Mesothelial cell of epicardium (in vitro differentiated cells): ENCODE measurements at regions not wholly inside any gene's neighbourhood (a gene's known extent, or its start where the extent isn't known, plus 50 kb on each side); places are given as distances from the start of the nearest gene placed in this dataset.

Experiments
- DNase-seq, 2 experiments: peaks; one replicate each; pipeline ENCODE4 v3.0.0; 2021; ENCODE audit warnings: low spot score in 2 of 2; ENCODE audit not compliant: unreplicated experiment in 2 of 2
- H3K27ac Mint-ChIP-seq: 2 replicates; pipeline ENCODE4 v1.8.0; 2021; ENCODE audit warnings: mixed read lengths
- H3K27me3 Mint-ChIP-seq: 2 replicates; pipeline ENCODE4 v1.8.0; 2021; ENCODE audit warnings: low read depth, mixed read lengths
- H3K36me3 Mint-ChIP-seq: 2 replicates; pipeline ENCODE4 v1.8.0; 2021; ENCODE audit warnings: mixed read lengths
- H3K4me1 Mint-ChIP-seq: 2 replicates; pipeline ENCODE4 v1.8.0; 2021; ENCODE audit warnings: mixed read lengths
- H3K4me3 Mint-ChIP-seq: 2 replicates; pipeline ENCODE4 v1.8.0; 2021; ENCODE audit warnings: mild to moderate bottlenecking, moderate library complexity, mixed read lengths
- H3K9me3 Mint-ChIP-seq: 2 replicates; pipeline ENCODE4 v1.8.0; 2021; ENCODE audit warnings: mixed read lengths
- TF ChIP-seq, protein P1 (sequence below): fragments of 200-600 bp; sonication (generic); IDR thresholded peaks from one replicate; pipeline ENCODE4 v1.5.0; 2021; ENCODE audit warnings: antibody characterized with exemption; ENCODE audit not compliant: unreplicated experiment

- Mint-ChIP-seq H3K4me1 (no peaks in the 10 kb centered on the region), H3K27ac (no peak overlapping the region), H3K9me3 (peaks cover 18% of the 10 kb centered on the region), H3K36me3 (no peaks in the 10 kb centered on the region), H3K27me3 (peaks cover 6% of the 10 kb centered on the region), H3K4me3 (no peak overlapping the region)
- TF ChIP-seq, protein P1, sequence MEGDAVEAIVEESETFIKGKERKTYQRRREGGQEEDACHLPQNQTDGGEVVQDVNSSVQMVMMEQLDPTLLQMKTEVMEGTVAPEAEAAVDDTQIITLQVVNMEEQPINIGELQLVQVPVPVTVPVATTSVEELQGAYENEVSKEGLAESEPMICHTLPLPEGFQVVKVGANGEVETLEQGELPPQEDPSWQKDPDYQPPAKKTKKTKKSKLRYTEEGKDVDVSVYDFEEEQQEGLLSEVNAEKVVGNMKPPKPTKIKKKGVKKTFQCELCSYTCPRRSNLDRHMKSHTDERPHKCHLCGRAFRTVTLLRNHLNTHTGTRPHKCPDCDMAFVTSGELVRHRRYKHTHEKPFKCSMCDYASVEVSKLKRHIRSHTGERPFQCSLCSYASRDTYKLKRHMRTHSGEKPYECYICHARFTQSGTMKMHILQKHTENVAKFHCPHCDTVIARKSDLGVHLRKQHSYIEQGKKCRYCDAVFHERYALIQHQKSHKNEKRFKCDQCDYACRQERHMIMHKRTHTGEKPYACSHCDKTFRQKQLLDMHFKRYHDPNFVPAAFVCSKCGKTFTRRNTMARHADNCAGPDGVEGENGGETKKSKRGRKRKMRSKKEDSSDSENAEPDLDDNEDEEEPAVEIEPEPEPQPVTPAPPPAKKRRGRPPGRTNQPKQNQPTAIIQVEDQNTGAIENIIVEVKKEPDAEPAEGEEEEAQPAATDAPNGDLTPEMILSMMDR, result no peak
- no peak for DNase-seq
Observed at GRCh38 chr16:74079232-74079586, 217.4 kb upstream of the PSMD7 start.

- peaks cover 6% of the 10 kb centered on the region for H3K27me3 Mint-ChIP-seq
- H3K9me3 Mint-ChIP-seq, result peaks cover 19% of the 10 kb centered on the region
- no peaks in the 10 kb centered on the region for H3K36me3 Mint-ChIP-seq
- no peaks in the 10 kb centered on the region for H3K4me1 Mint-ChIP-seq
- no peak overlapping the region for H3K4me3 Mint-ChIP-seq
- TF ChIP-seq, protein P1, result no peak
- no peak overlapping the region for H3K27ac Mint-ChIP-seq
- DNase-seq, result no peak
Observed at GRCh38 chr16:74078511-74079231, 217.9 kb upstream of the PSMD7 start.

DNA sequence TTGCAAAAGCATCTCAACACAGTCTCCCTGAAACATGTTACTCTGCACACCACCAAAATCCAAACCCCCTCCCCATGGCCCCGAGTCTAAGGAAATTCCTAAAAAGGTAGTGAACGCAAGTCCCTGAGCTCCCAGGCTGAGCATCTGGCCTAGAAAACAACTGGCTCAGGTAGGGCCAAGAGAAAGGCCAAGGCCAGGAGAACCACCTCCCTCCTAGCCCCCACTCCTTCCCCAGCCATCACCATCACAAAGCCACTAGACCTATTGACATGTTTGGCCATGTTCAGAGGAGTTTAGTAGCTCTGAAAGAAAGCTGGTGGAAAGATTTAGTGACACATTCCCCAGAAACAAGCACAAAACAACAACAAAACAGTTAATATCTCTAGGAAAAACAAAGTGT, 220.0 kb upstream of the PSMD7 start:
- peaks cover 19% of the 10 kb centered on the region for H3K9me3 Mint-ChIP-seq
- H3K27ac Mint-ChIP-seq, result no peak overlapping the region
- H3K4me3 Mint-ChIP-seq, result no peak overlapping the region
- H3K36me3 Mint-ChIP-seq, result no peaks in the 10 kb centered on the region
- H3K27me3 Mint-ChIP-seq, result peaks cover 20% of the 10 kb centered on the region
- TF ChIP-seq, protein P1, result no peak
- H3K4me1 Mint-ChIP-seq, result no peaks in the 10 kb centered on the region
- no peak for DNase-seq

DNA sequence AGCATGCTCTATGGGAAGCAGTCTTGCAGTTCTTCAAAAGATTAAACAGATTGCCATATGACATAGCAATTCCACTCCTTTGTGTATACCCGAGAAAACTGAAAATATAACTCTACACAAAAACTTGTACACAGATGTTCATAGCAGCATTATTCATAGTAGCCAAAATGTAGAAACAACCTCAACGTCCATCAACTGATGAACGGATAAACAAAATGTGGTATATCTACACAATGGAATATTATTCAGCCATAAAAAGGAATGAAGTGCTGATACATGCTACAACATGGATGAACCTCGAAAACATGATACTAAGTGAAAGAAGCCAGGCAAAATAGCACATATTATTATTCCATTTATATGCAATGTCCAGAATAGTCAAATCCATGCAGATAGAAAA, 221.2 kb upstream of the PSMD7 start:
- DNase-seq, result no peak
- H3K4me3 Mint-ChIP-seq, result no peak overlapping the region
- peaks cover 19% of the 10 kb centered on the region for H3K9me3 Mint-ChIP-seq
- TF ChIP-seq, protein P1, result no peak
- H3K36me3 Mint-ChIP-seq, result no peaks in the 10 kb centered on the region
- H3K27ac Mint-ChIP-seq, result no peak overlapping the region
- no peaks in the 10 kb centered on the region for H3K4me1 Mint-ChIP-seq
- H3K27me3 Mint-ChIP-seq, result peaks cover 26% of the 10 kb centered on the region

DNA sequence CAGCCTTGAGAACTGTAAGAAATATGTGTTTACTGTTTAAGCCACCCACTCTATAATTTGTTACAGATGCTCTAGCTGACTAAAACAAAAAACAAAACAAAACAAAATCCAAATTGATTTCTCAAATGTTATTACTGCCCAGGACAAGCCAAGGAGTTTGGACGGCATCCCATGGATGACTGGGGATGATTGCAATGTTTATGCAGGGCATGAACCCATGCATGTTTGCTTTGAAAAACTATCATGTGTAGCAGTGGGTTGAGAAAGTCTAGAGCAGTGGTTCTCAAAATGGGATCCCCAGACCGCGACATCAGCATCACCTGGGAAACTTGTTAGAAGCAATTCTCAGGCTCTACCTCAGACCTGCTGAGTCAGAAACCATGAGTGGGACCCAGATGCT, 223.2 kb upstream of the PSMD7 start:
- H3K27me3 Mint-ChIP-seq, result peaks cover 29% of the 10 kb centered on the region

More for the DNA sequence above, 223.2 kb upstream of the PSMD7 start:
- no peak overlapping the region for H3K4me3 Mint-ChIP-seq
- no peaks in the 10 kb centered on the region for H3K4me1 Mint-ChIP-seq
- no peaks in the 10 kb centered on the region for H3K36me3 Mint-ChIP-seq
- TF ChIP-seq, protein P1, result no peak
- H3K9me3 Mint-ChIP-seq, result peaks cover 19% of the 10 kb centered on the region
- DNase-seq, result no peak
- H3K27ac Mint-ChIP-seq, result no peak overlapping the region
